Liver (tissue), 8 donors: ENCODE measurements at regions not wholly inside any gene's neighbourhood (a gene's known extent, or its start where the extent isn't known, plus 50 kb on each side); places are given as distances from the start of the nearest gene placed in this dataset.

ENCODE experiments used
- DNase-seq: peaks from one replicate; pipeline ENCODE4 v3.0.0-alpha.2; 2017; ENCODE audit warnings: low spot score
- H3K27ac ChIP-seq, 2 donors: one replicate each; pipeline ENCODE4 v1.7.0; 2013; ENCODE audit warnings: inconsistent platforms in 2 of 2, low read length in 2 of 2, control low read depth in 1 of 2, low read depth in 1 of 2, mild to moderate bottlenecking in 1 of 2
- H3K27me3 ChIP-seq, 4 donors: one replicate each; pipeline versions ENCODE4 v1.6.1 to v1.7.0; 2013; ENCODE audit warnings: low read length in 3 of 4, inconsistent platforms in 1 of 4, mild to moderate bottlenecking in 1 of 4, moderate library complexity in 1 of 4; ENCODE audit not compliant: control insufficient read depth in 4 of 4, insufficient read depth in 4 of 4
- H3K36me3 ChIP-seq, 4 donors: one replicate each; pipeline versions ENCODE4 v1.6.1 to v1.7.0; 2013; ENCODE audit warnings: low read length in 3 of 4, mild to moderate bottlenecking in 3 of 4, low read depth in 1 of 4, moderate library complexity in 1 of 4; ENCODE audit not compliant: control insufficient read depth in 4 of 4, insufficient read depth in 3 of 4
- H3K4me1 ChIP-seq, 4 donors: one replicate each; pipeline versions ENCODE4 v1.6.1 to v1.7.0; 2013; ENCODE audit warnings: low read length in 3 of 4, mild to moderate bottlenecking in 3 of 4, moderate library complexity in 1 of 4; ENCODE audit not compliant: control insufficient read depth in 4 of 4, insufficient read depth in 4 of 4
- H3K4me3 ChIP-seq, 3 donors: one replicate each; pipeline versions ENCODE4 v1.6.1 to v1.7.0; 2013; ENCODE audit warnings: low read length in 3 of 3, control low read depth in 1 of 3, low read depth in 1 of 3, mild to moderate bottlenecking in 1 of 3
- H3K9ac ChIP-seq, 2 donors: one replicate each; pipeline ENCODE4 v1.7.0; 2013; ENCODE audit warnings: low read length in 2 of 2, mild to moderate bottlenecking in 2 of 2, moderate library complexity in 2 of 2, control low read depth in 1 of 2, low read depth in 1 of 2
- H3K9me3 ChIP-seq, 4 donors: one replicate each; pipeline versions ENCODE4 v1.6.1 to v1.7.0; 2013; ENCODE audit warnings: low read length in 3 of 4; ENCODE audit not compliant: control insufficient read depth in 4 of 4
- EGR1 ChIP-seq, 2 donors: IDR thresholded peaks; 2 replicates each; pipeline ENCODE4 v1.6.1; 2016 to 2018; ENCODE audit warnings: antibody characterized with exemption in 2 of 2, low read depth in 2 of 2
- FOXA1 ChIP-seq: IDR thresholded peaks from 2 replicates; pipeline ENCODE4 v1.6.1; 2016; ENCODE audit warnings: antibody characterized with exemption
- GABPA ChIP-seq, 2 donors: IDR thresholded peaks in 1 of 2; conservative IDR thresholded peaks in 1 of 2; 2 replicates each; pipeline ENCODE4 v1.6.1; 2016; ENCODE audit warnings: antibody characterized with exemption in 2 of 2, mild to moderate bottlenecking in 1 of 2, moderate library complexity in 1 of 2
- HNF4A ChIP-seq, 2 donors: conservative IDR thresholded peaks; 2 replicates each; pipeline ENCODE4 v1.6.1; 2016; ENCODE audit warnings: antibody characterized with exemption in 2 of 2, mild to moderate bottlenecking in 2 of 2
- HNF4G ChIP-seq: IDR thresholded peaks from 2 replicates; pipeline ENCODE4 v1.6.1; 2016; ENCODE audit warnings: antibody characterized with exemption
- JUND ChIP-seq, 2 donors: IDR thresholded peaks; 2 replicates each; pipeline ENCODE4 v1.6.1; 2016; ENCODE audit warnings: antibody characterized with exemption in 2 of 2
- NR2F2 ChIP-seq: IDR thresholded peaks from 2 replicates; pipeline ENCODE4 v1.6.1; 2016; ENCODE audit warnings: antibody characterized with exemption
- RAD21 ChIP-seq, 2 donors: IDR thresholded peaks; 2 replicates each; pipeline ENCODE4 v1.6.1; 2016; ENCODE audit warnings: antibody characterized with exemption in 2 of 2, mild to moderate bottlenecking in 2 of 2
- RXRA ChIP-seq, 2 donors: IDR thresholded peaks; 2 replicates each; pipeline ENCODE4 v1.6.1; 2017 to 2018; ENCODE audit warnings: antibody characterized with exemption in 2 of 2, mild to moderate bottlenecking in 1 of 2
- SP1 ChIP-seq: IDR thresholded peaks from 2 replicates; pipeline ENCODE4 v1.6.1; 2018; ENCODE audit warnings: antibody characterized with exemption, mild to moderate bottlenecking
- TAF1 ChIP-seq: conservative IDR thresholded peaks from 2 replicates; pipeline ENCODE4 v1.6.1; 2016; ENCODE audit warnings: antibody characterized with exemption, mild to moderate bottlenecking
- YY1 ChIP-seq: IDR thresholded peaks from 2 replicates; pipeline ENCODE4 v1.6.1; 2016; ENCODE audit warnings: antibody characterized with exemption, mild to moderate bottlenecking
- WGBS: extraction: QIAGEN DNeasy Blood & Tissue Kit; methylation state at CpG from one replicate; pipeline ENCODE4 v1.1.7; 2013; 5-methylcytosine and 5-hydroxymethylcytosine counted together
- TF ChIP-seq, protein P1 (sequence below): IDR thresholded peaks from 2 replicates; pipeline ENCODE4 v1.6.1; 2016; ENCODE audit warnings: antibody characterized with exemption
- TF ChIP-seq, protein P2 (sequence below): IDR thresholded peaks from 2 replicates; pipeline ENCODE4 v1.6.1; 2016; ENCODE audit warnings: antibody characterized with exemption
- TF ChIP-seq, protein P3 (sequence below): IDR thresholded peaks from 2 replicates; pipeline ENCODE4 v1.6.1; 2016; ENCODE audit warnings: antibody characterized with exemption, mild to moderate bottlenecking
- TF ChIP-seq, protein P4 (sequence below): fragments of 150-350 bp; IDR thresholded peaks from 2 replicates; pipeline ENCODE4 v1.5.1; 2017; ENCODE audit warnings: improper control_type of control experiment, low read depth, low read length; ENCODE audit not compliant: missing input control
- TF ChIP-seq, protein P5 (sequence below): IDR thresholded peaks from 2 replicates; pipeline ENCODE4 v1.6.1; 2016; ENCODE audit warnings: antibody characterized with exemption
- donor health status: healthy.
- donor health status: healthy.
- donor health status: healthy.
- donor health status: healthy.
- donor health status: healthy.

DNA sequence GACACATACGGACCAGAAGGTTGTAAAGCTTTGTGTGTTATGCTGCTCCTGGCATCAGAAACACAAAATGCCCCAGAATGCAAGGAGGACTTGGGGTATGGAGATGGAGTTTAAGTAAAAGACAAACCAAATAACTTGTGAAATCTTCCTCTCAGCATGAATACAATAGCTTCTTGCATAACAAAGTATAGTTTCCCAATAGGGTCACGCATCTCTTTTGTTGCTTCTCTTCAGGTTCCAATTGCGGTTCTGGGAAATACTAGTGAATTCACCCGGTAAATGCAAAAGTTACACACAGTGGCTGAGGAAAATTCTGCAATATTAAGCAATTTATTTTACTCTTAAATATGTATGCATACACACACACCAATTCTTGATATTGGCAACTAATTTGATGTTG lies 339.2 kb upstream of the EPHA4 start:
- Histone ChIP-seq H3K36me3 (no peaks in the 10 kb centered on the region), H3K4me3 (no peak overlapping the region), H3K27ac (no peak overlapping the region), H3K9me3 (no peaks in the 10 kb centered on the region), H3K9ac (no peak overlapping the region), H3K27me3 (peaks cover 0 to 5% (median 0%) of the 10 kb centered on the region in 4 donors), H3K4me1 (no peaks in the 10 kb centered on the region)
- no peak for DNase-seq
- no peak for TF ChIP-seq EGR1 (IDR thresholded peaks at IDR 0.05; ENCODE audit: low read depth in 2 of 2)
- no peak for TF ChIP-seq TAF1
- TF ChIP-seq RAD21 (IDR thresholded peaks at IDR 0.05) = no peak
- TF ChIP-seq, protein P1, sequence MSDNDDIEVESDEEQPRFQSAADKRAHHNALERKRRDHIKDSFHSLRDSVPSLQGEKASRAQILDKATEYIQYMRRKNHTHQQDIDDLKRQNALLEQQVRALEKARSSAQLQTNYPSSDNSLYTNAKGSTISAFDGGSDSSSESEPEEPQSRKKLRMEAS = no peak
- no peak for TF ChIP-seq FOXA1
- no peak for TF ChIP-seq YY1
- no peak for TF ChIP-seq NR2F2
- no peak for TF ChIP-seq SP1
- 77% methylated on average over 4 of the region's 4 CpGs for WGBS

DNA sequence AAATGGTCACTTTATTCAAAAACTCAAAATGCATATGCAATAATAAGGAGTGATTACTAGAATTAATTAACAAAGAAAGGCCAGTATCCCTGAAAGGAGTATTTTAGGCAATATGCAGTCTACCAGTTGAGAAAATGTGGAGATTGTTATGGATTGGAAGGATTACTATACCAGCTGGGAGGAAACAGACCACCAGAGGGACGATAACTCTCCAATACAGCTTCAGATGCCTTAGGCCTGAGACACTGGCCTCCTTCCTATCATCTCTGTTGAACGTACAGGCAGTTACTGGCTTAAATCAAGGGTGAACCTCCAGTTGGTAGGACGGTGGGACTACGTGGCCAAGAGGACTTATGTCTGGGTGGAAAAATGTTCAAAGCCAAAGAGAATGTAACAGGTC lies 336.4 kb upstream of the EPHA4 start:
- no peak for DNase-seq
- 37% methylated on average over 4 of the region's 4 CpGs for WGBS
- no peaks in the 10 kb centered on the region for H3K36me3 ChIP-seq
- TF ChIP-seq HNF4A (conservative IDR thresholded peaks at IDR 0.05) (no peak), RAD21 (IDR thresholded peaks at IDR 0.05) (no peak), JUND (IDR thresholded peaks at IDR 0.05) (no peak), FOXA1 (no peak), EGR1 (IDR thresholded peaks at IDR 0.05; ENCODE audit: low read depth in 2 of 2) (no peak), SP1 (no peak), GABPA (IDR thresholded peaks at IDR 0.05 in 1 of 2, conservative IDR thresholded peaks at IDR 0.05 in 1 of 2) (no peak), YY1 (no peak), RXRA (IDR thresholded peaks at IDR 0.05) (no peak), HNF4G (no peak), TAF1 (no peak)
- TF ChIP-seq, protein P2, sequence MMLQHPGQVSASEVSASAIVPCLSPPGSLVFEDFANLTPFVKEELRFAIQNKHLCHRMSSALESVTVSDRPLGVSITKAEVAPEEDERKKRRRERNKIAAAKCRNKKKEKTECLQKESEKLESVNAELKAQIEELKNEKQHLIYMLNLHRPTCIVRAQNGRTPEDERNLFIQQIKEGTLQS = no peak
- TF ChIP-seq, protein P3, sequence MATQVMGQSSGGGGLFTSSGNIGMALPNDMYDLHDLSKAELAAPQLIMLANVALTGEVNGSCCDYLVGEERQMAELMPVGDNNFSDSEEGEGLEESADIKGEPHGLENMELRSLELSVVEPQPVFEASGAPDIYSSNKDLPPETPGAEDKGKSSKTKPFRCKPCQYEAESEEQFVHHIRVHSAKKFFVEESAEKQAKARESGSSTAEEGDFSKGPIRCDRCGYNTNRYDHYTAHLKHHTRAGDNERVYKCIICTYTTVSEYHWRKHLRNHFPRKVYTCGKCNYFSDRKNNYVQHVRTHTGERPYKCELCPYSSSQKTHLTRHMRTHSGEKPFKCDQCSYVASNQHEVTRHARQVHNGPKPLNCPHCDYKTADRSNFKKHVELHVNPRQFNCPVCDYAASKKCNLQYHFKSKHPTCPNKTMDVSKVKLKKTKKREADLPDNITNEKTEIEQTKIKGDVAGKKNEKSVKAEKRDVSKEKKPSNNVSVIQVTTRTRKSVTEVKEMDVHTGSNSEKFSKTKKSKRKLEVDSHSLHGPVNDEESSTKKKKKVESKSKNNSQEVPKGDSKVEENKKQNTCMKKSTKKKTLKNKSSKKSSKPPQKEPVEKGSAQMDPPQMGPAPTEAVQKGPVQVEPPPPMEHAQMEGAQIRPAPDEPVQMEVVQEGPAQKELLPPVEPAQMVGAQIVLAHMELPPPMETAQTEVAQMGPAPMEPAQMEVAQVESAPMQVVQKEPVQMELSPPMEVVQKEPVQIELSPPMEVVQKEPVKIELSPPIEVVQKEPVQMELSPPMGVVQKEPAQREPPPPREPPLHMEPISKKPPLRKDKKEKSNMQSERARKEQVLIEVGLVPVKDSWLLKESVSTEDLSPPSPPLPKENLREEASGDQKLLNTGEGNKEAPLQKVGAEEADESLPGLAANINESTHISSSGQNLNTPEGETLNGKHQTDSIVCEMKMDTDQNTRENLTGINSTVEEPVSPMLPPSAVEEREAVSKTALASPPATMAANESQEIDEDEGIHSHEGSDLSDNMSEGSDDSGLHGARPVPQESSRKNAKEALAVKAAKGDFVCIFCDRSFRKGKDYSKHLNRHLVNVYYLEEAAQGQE = no peak
- TF ChIP-seq, protein P4, sequence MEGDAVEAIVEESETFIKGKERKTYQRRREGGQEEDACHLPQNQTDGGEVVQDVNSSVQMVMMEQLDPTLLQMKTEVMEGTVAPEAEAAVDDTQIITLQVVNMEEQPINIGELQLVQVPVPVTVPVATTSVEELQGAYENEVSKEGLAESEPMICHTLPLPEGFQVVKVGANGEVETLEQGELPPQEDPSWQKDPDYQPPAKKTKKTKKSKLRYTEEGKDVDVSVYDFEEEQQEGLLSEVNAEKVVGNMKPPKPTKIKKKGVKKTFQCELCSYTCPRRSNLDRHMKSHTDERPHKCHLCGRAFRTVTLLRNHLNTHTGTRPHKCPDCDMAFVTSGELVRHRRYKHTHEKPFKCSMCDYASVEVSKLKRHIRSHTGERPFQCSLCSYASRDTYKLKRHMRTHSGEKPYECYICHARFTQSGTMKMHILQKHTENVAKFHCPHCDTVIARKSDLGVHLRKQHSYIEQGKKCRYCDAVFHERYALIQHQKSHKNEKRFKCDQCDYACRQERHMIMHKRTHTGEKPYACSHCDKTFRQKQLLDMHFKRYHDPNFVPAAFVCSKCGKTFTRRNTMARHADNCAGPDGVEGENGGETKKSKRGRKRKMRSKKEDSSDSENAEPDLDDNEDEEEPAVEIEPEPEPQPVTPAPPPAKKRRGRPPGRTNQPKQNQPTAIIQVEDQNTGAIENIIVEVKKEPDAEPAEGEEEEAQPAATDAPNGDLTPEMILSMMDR = no peak
- TF ChIP-seq, protein P5, sequence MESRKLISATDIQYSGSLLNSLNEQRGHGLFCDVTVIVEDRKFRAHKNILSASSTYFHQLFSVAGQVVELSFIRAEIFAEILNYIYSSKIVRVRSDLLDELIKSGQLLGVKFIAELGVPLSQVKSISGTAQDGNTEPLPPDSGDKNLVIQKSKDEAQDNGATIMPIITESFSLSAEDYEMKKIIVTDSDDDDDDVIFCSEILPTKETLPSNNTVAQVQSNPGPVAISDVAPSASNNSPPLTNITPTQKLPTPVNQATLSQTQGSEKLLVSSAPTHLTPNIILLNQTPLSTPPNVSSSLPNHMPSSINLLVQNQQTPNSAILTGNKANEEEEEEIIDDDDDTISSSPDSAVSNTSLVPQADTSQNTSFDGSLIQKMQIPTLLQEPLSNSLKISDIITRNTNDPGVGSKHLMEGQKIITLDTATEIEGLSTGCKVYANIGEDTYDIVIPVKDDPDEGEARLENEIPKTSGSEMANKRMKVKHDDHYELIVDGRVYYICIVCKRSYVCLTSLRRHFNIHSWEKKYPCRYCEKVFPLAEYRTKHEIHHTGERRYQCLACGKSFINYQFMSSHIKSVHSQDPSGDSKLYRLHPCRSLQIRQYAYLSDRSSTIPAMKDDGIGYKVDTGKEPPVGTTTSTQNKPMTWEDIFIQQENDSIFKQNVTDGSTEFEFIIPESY = no peak
- TF ChIP-seq, protein P1 = no peak
- H3K27me3 ChIP-seq = peaks cover 0 to 3% (median 0%) of the 10 kb centered on the region in 4 donors
- H3K27ac ChIP-seq = no peak overlapping the region
- no peaks in the 10 kb centered on the region for H3K4me1 ChIP-seq
- no peak overlapping the region for H3K9ac ChIP-seq
- H3K4me3 ChIP-seq = no peak overlapping the region
- H3K9me3 ChIP-seq = no peaks in the 10 kb centered on the region
